ENCODE measurements at regions not wholly inside any gene's neighbourhood (a gene's known extent, or its start where the extent isn't known, plus 50 kb on each side); places are given as distances from the start of the nearest gene placed in this dataset.

- Histone ChIP-seq H3K4me3 (no peak overlapping the region), H3K27me3 (replicated peaks) (peaks cover 69% of the 10 kb centered on the region), H3K9me3 (replicated peaks) (no peaks in the 10 kb centered on the region), H3K36me3 (no peaks in the 10 kb centered on the region), H3K4me1 (replicated peaks) (peaks cover 4% of the 10 kb centered on the region), H3K27ac (no peak overlapping the region)
- DNase-seq (ENCODE audit: low read depth in 1 of 2, low spot score in 2 of 2) = no peak
These were observed 256.4 kb upstream of the SOX21 start for GRCh38 chr13:94968757-94969086.

- Histone ChIP-seq H3K9me3 (replicated peaks) (no peaks in the 10 kb centered on the region), H3K27ac (no peak overlapping the region), H3K27me3 (replicated peaks) (peaks cover 64% of the 10 kb centered on the region), H3K4me3 (no peak overlapping the region), H3K4me1 (replicated peaks) (peaks cover 4% of the 10 kb centered on the region), H3K36me3 (no peaks in the 10 kb centered on the region)
- no peak for DNase-seq (ENCODE audit: low read depth in 1 of 2, low spot score in 2 of 2)
These were observed 255.9 kb upstream of the SOX21 start for GRCh38 chr13:94968040-94968756.

- no peak for DNase-seq (ENCODE audit: low read depth in 1 of 2, low spot score in 2 of 2)
- H3K4me3 ChIP-seq = no peak overlapping the region
- H3K27me3 ChIP-seq (replicated peaks) = peaks cover 62% of the 10 kb centered on the region
- peaks cover 4% of the 10 kb centered on the region for H3K4me1 ChIP-seq (replicated peaks)
- H3K9me3 ChIP-seq (replicated peaks) = no peaks in the 10 kb centered on the region
- no peak overlapping the region for H3K27ac ChIP-seq
- no peaks in the 10 kb centered on the region for H3K36me3 ChIP-seq
These were observed 255.1 kb upstream of the SOX21 start for GRCh38 chr13:94967183-94968039.

GRCh38 chr13:94966422-94966955 lies 254.1 kb upstream of the SOX21 start:
- H3K4me1 ChIP-seq (replicated peaks) = peaks cover 4% of the 10 kb centered on the region
- no peak overlapping the region for H3K27ac ChIP-seq
- DNase-seq (ENCODE audit: low read depth in 1 of 2, low spot score in 2 of 2) = no peak
- no peaks in the 10 kb centered on the region for H3K36me3 ChIP-seq
- peaks cover 62% of the 10 kb centered on the region for H3K27me3 ChIP-seq (replicated peaks)
- no peaks in the 10 kb centered on the region for H3K9me3 ChIP-seq (replicated peaks)
- H3K4me3 ChIP-seq = no peak overlapping the region

- Histone ChIP-seq H3K36me3 (no peaks in the 10 kb centered on the region), H3K27me3 (replicated peaks) (peaks cover 18% of the 10 kb centered on the region), H3K4me3 (no peak overlapping the region), H3K9me3 (replicated peaks) (no peaks in the 10 kb centered on the region), H3K27ac (no peak overlapping the region), H3K4me1 (replicated peaks) (no peaks in the 10 kb centered on the region)
- no peak for DNase-seq (ENCODE audit: low read depth in 1 of 2, low spot score in 2 of 2)
These were observed 247.3 kb upstream of the SOX21 start for GRCh38 chr13:94959626-94960025.

- DNase-seq (ENCODE audit: low read depth in 1 of 2, low spot score in 2 of 2) = no peak
- H3K27me3 ChIP-seq (replicated peaks) = peaks cover 13% of the 10 kb centered on the region
These were observed 244.2 kb upstream of the SOX21 start for GRCh38 chr13:94956417-94957110.

GRCh38 chr13:94952787-94953186 lies 240.4 kb upstream of the SOX21 start:
- H3K9me3 ChIP-seq (replicated peaks) = no peaks in the 10 kb centered on the region
- H3K27me3 ChIP-seq (replicated peaks) = no peaks in the 10 kb centered on the region; the same call in 1 of the 2 replicates
- no peaks in the 10 kb centered on the region for H3K36me3 ChIP-seq
- H3K4me3 ChIP-seq = no peak overlapping the region
- peaks cover 2% of the 10 kb centered on the region for H3K4me1 ChIP-seq (replicated peaks)
- no peak overlapping the region for H3K27ac ChIP-seq
- no peak for DNase-seq (ENCODE audit: low read depth in 1 of 2, low spot score in 2 of 2)

More at GRCh38 chr13:94956417-94957110, 244.2 kb upstream of the SOX21 start:
- Histone ChIP-seq H3K27ac (no peak overlapping the region), H3K9me3 (replicated peaks) (no peaks in the 10 kb centered on the region), H3K4me3 (no peak overlapping the region), H3K4me1 (replicated peaks) (no peaks in the 10 kb centered on the region), H3K36me3 (no peaks in the 10 kb centered on the region)

GRCh38 chr13:94950303-94950702 lies 238.0 kb upstream of the SOX21 start:
- H3K4me3 ChIP-seq = no peak overlapping the region
- no peaks in the 10 kb centered on the region for H3K36me3 ChIP-seq
- H3K27ac ChIP-seq = no peak overlapping the region
- H3K9me3 ChIP-seq (replicated peaks) = no peaks in the 10 kb centered on the region; the same call in 1 of the 2 replicates
- no peaks in the 10 kb centered on the region for H3K27me3 ChIP-seq (replicated peaks)
- DNase-seq (ENCODE audit: low read depth in 1 of 2, low spot score in 2 of 2) = no peak
- H3K4me1 ChIP-seq (replicated peaks) = peaks cover 6% of the 10 kb centered on the region

- Histone ChIP-seq H3K4me3 (no peak overlapping the region), H3K27ac (no peak overlapping the region), H3K36me3 (no peaks in the 10 kb centered on the region), H3K27me3 (replicated peaks) (no peaks in the 10 kb centered on the region), H3K4me1 (replicated peaks) (peaks cover 6% of the 10 kb centered on the region), H3K9me3 (replicated peaks) (no peaks in the 10 kb centered on the region; the same call in 1 of the 2 replicates)
- peak in 1 of 2 experiments; percentile 55 for DNase-seq (ENCODE audit: low read depth in 1 of 2, low spot score in 2 of 2)
These were observed 235.6 kb upstream of the SOX21 start for GRCh38 chr13:94947965-94948371.

- DNase-seq (ENCODE audit: low read depth in 1 of 2, low spot score in 2 of 2) = no peak
- Histone ChIP-seq H3K36me3 (no peaks in the 10 kb centered on the region), H3K27ac (no peak overlapping the region)
These were observed 235.0 kb upstream of the SOX21 start for GRCh38 chr13:94947392-94947791.

GRCh38 chr13:94946039-94946438 lies 233.7 kb upstream of the SOX21 start:
- Histone ChIP-seq H3K36me3 (no peaks in the 10 kb centered on the region), H3K4me3 (no peak overlapping the region), H3K4me1 (replicated peaks) (peaks cover 6% of the 10 kb centered on the region), H3K27me3 (replicated peaks) (no peaks in the 10 kb centered on the region), H3K27ac (no peak overlapping the region), H3K9me3 (replicated peaks) (no peaks in the 10 kb centered on the region; the same call in 1 of the 2 replicates)
- no peak for DNase-seq (ENCODE audit: low read depth in 1 of 2, low spot score in 2 of 2)

More at GRCh38 chr13:94947392-94947791, 235.0 kb upstream of the SOX21 start:
- Histone ChIP-seq H3K4me1 (replicated peaks) (peaks cover 6% of the 10 kb centered on the region), H3K4me3 (no peak overlapping the region), H3K9me3 (replicated peaks) (no peaks in the 10 kb centered on the region; the same call in 1 of the 2 replicates), H3K27me3 (replicated peaks) (no peaks in the 10 kb centered on the region)

GRCh38 chr13:94938124-94938523 lies 225.8 kb upstream of the SOX21 start:
- Histone ChIP-seq H3K4me1 (replicated peaks) (no peaks in the 10 kb centered on the region), H3K36me3 (no peaks in the 10 kb centered on the region), H3K9me3 (replicated peaks) (no peaks in the 10 kb centered on the region), H3K4me3 (no peak overlapping the region), H3K27me3 (replicated peaks) (no peaks in the 10 kb centered on the region), H3K27ac (no peak overlapping the region)
- DNase-seq (ENCODE audit: low read depth in 1 of 2, low spot score in 2 of 2) = no peak

- Histone ChIP-seq H3K4me1 (replicated peaks) (no peaks in the 10 kb centered on the region), H3K9me3 (replicated peaks) (no peaks in the 10 kb centered on the region), H3K36me3 (no peaks in the 10 kb centered on the region), H3K27ac (no peak overlapping the region), H3K4me3 (no peak overlapping the region), H3K27me3 (replicated peaks) (no peaks in the 10 kb centered on the region)
- no peak for DNase-seq (ENCODE audit: low read depth in 1 of 2, low spot score in 2 of 2)
These were observed 224.3 kb upstream of the SOX21 start for GRCh38 chr13:94936633-94937032.
